ENCODE measurements at regions not wholly inside any gene's neighbourhood (a gene's known extent, or its start where the extent isn't known, plus 50 kb on each side); places are given as distances from the start of the nearest gene placed in this dataset.

GRCh38 chr9:14365670-14366069 is 51.7 kb upstream of the NFIB start:
- Mint-ChIP-seq H3K27ac (no peak overlapping the region), H3K4me1 (no peaks in the 10 kb centered on the region), H3K36me3 (no peaks in the 10 kb centered on the region), H3K9me3 (peaks cover 4 to 5% of the 10 kb centered on the region in 2 donors), H3K27me3 (peaks cover 0 to 6% of the 10 kb centered on the region in 2 donors), H3K4me3 (no peak overlapping the region)
- no peak for ATAC-seq (replicated peaks)
- no peak for DNase-seq
